Breast epithelium (tissue), 4 donors: ENCODE measurements at regions not wholly inside any gene's neighbourhood (a gene's known extent, or its start where the extent isn't known, plus 50 kb on each side); places are given as distances from the start of the nearest gene placed in this dataset.

Experiments used
- DNase-seq, 2 donors: peaks; one replicate each; pipeline ENCODE4 v3.0.0-alpha.2; 2019; ENCODE audit warnings: low spot score in 2 of 2
- H3K27ac ChIP-seq, 2 donors: fragments of 200-600 bp; sonication (generic) in 1 of 2; one replicate each; pipeline ENCODE4 v1.5.1; 2016 to 2019; ENCODE audit warnings: mild to moderate bottlenecking in 1 of 2
- H3K27me3 ChIP-seq, 2 donors: fragments of 200-600 bp; sonication (generic) in 1 of 2; one replicate each; pipeline versions ENCODE4 v1.5.1 to v1.6.0; 2017 to 2019; ENCODE audit warnings: control low read depth in 1 of 2, mild to moderate bottlenecking in 1 of 2
- H3K36me3 ChIP-seq: fragments of 200-600 bp; one replicate; pipeline ENCODE4 v1.5.1; 2019
- H3K4me1 ChIP-seq, 2 donors: fragments of 200-600 bp; sonication (generic); one replicate each; pipeline ENCODE4 v1.5.1; 2016 to 2019; ENCODE audit warnings: control low read depth in 1 of 2
- H3K4me3 ChIP-seq, 3 donors: fragments of 200-600 bp; sonication (generic); 1 replicate in 2 of 3; 2 replicates in 1 of 3; pipeline ENCODE4 v1.5.1; 2016 to 2019; ENCODE audit warnings: mild to moderate bottlenecking in 3 of 3, moderate library complexity in 2 of 3
- H3K9me3 ChIP-seq, 2 donors: fragments of 200-600 bp; sonication (generic) in 1 of 2; one replicate each; pipeline ENCODE4 v1.5.1; 2016 to 2019; ENCODE audit warnings: control low read depth in 1 of 2
- CTCF ChIP-seq, 3 donors: fragments of 450-650 bp; IDR thresholded peaks; one replicate each; pipeline ENCODE4 v1.5.1; 2016 to 2017; ENCODE audit warnings: antibody characterized with exemption in 3 of 3, mild to moderate bottlenecking in 3 of 3, moderate library complexity in 3 of 3
- POLR2A ChIP-seq: fragments of 450-650 bp; IDR thresholded peaks from one replicate; pipeline ENCODE4 v1.6.1; 2016; ENCODE audit warnings: antibody characterized with exemption, mild to moderate bottlenecking, moderate library complexity
- POLR2AphosphoS5 ChIP-seq, 3 donors: sonication (generic); formaldehyde crosslinking; IDR thresholded peaks; one replicate each; pipeline ENCODE4 v1.6.1; 2017; ENCODE audit warnings: antibody characterized with exemption in 3 of 3
- intact Hi-C: fragments of 100-400 bp; cut with DNase I; formaldehyde crosslinking; loops from one replicate; pipeline ENCODE4 v1.15.1; 2023; ENCODE audit warnings: low total_unique reads

DNA sequence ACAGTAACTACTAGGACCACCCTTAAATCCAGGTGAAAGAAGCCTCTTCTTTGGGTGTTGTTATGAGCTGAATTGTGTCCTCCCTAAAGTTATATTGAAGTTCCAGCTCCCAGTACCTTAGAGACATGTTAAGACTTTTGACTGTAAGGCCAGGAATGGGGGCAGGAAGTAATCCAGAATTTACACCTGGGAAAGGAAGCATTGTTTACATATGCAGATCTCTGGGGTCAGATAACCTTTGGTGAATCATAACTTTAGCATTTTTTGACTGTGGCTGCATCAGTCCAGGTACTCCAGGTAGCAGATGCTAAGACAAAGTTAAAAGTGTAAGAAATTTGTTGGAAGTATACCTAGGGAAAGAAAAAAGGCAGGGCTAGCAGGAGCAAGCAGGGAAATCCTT is 104.9 kb upstream of the CENPE start:
- intact Hi-C loops = no loop called here
- Histone ChIP-seq H3K27me3 (no peaks in the 10 kb centered on the region), H3K4me3 (no peak overlapping the region), H3K4me1 (no peaks in the 10 kb centered on the region), H3K36me3 (no peaks in the 10 kb centered on the region), H3K9me3 (no peaks in the 10 kb centered on the region), H3K27ac (no peak overlapping the region)
- TF ChIP-seq CTCF (IDR thresholded peaks at IDR 0.05) (no peak), POLR2A (no peak), POLR2AphosphoS5 (IDR thresholded peaks at IDR 0.05) (no peak)
- no peak for DNase-seq

DNA sequence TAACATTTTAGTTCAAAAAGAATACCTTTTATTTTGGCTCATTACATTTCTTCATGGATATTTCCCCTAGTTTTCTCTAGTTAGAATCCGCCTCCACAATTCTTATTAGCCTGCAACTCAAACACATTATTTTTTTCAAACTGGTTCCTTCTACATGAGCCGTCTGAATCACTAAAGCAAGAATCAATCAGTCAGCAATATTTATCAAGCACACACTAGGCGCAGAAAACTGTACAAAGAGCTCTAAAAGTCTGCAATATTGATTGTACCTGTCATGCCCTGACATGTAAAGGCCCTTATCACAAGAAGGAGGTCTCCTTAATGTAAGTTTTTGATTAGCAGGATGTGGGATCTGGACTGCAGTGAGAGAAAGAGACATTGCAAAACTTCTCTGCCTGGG is 94.8 kb upstream of the CENPE start:
- Histone ChIP-seq H3K4me3 (no peak overlapping the region), H3K9me3 (no peaks in the 10 kb centered on the region), H3K36me3 (no peaks in the 10 kb centered on the region), H3K27ac (no peak overlapping the region), H3K27me3 (no peaks in the 10 kb centered on the region), H3K4me1 (no peaks in the 10 kb centered on the region)
- intact Hi-C loops = no loop called here
- DNase-seq = no peak
- TF ChIP-seq POLR2AphosphoS5 (IDR thresholded peaks at IDR 0.05) (no peak), CTCF (IDR thresholded peaks at IDR 0.05) (no peak), POLR2A (no peak)

GRCh38 chr4:103292373-103292772 is 94.2 kb upstream of the CENPE start:
- no peak for DNase-seq
- TF ChIP-seq POLR2A = no peak
- no peak for TF ChIP-seq CTCF (IDR thresholded peaks at IDR 0.05)
- H3K27me3 ChIP-seq = no peaks in the 10 kb centered on the region
- H3K27ac ChIP-seq = no peak overlapping the region
- no peaks in the 10 kb centered on the region for H3K36me3 ChIP-seq
- H3K9me3 ChIP-seq = no peaks in the 10 kb centered on the region
- no peaks in the 10 kb centered on the region for H3K4me1 ChIP-seq
- no peak overlapping the region for H3K4me3 ChIP-seq
- intact Hi-C loops = no loop called here

- no peak overlapping the region for H3K27ac ChIP-seq
- no peaks in the 10 kb centered on the region for H3K27me3 ChIP-seq
- H3K9me3 ChIP-seq = no peaks in the 10 kb centered on the region
- TF ChIP-seq CTCF (IDR thresholded peaks at IDR 0.05) (no peak), POLR2A (no peak), POLR2AphosphoS5 (IDR thresholded peaks at IDR 0.05) (no peak)
- no peaks in the 10 kb centered on the region for H3K36me3 ChIP-seq
- no peak for DNase-seq
- intact Hi-C loops = no loop called here
- no peaks in the 10 kb centered on the region for H3K4me1 ChIP-seq
- no peak overlapping the region for H3K4me3 ChIP-seq
Measured at GRCh38 chr4:103289186-103289585, 91.0 kb upstream of the CENPE start.

- intact Hi-C loops = no loop called here
- TF ChIP-seq POLR2AphosphoS5 (IDR thresholded peaks at IDR 0.05) (no peak), POLR2A (no peak), CTCF (IDR thresholded peaks at IDR 0.05) (no peak)
- Histone ChIP-seq H3K9me3 (peaks cover 0 to 10% of the 10 kb centered on the region in 2 donors), H3K27ac (no peak overlapping the region), H3K4me1 (no peaks in the 10 kb centered on the region), H3K4me3 (no peak overlapping the region), H3K36me3 (no peaks in the 10 kb centered on the region), H3K27me3 (no peaks in the 10 kb centered on the region)
- DNase-seq = no peak
Measured at GRCh38 chr4:103272174-103272573, 74.0 kb upstream of the CENPE start.
